Osteocyte (in vitro differentiated cells): ENCODE measurements at regions not wholly inside any gene's neighbourhood (a gene's known extent, or its start where the extent isn't known, plus 50 kb on each side); places are given as distances from the start of the nearest gene placed in this dataset.

Experiments
- DNase-seq: peaks from one replicate; pipeline ENCODE4 v3.0.0; 2021; ENCODE audit warnings: mixed read lengths; ENCODE audit not compliant: unreplicated experiment; ENCODE audit errors: extremely low spot score
- H3K27ac Mint-ChIP-seq: one replicate; pipeline ENCODE4 v1.8.0; 2021; ENCODE audit warnings: mild to moderate bottlenecking, mixed read lengths; ENCODE audit not compliant: unreplicated experiment
- H3K27me3 Mint-ChIP-seq: one replicate; pipeline ENCODE4 v1.8.0; 2021; ENCODE audit warnings: mixed read lengths; ENCODE audit not compliant: unreplicated experiment
- H3K36me3 Mint-ChIP-seq: one replicate; pipeline ENCODE4 v1.8.0; 2021; ENCODE audit warnings: mixed read lengths; ENCODE audit not compliant: unreplicated experiment
- H3K4me1 Mint-ChIP-seq: one replicate; pipeline ENCODE4 v1.8.0; 2021; ENCODE audit warnings: mixed read lengths; ENCODE audit not compliant: unreplicated experiment
- H3K4me3 Mint-ChIP-seq: one replicate; pipeline ENCODE4 v1.8.0; 2021; ENCODE audit warnings: mild to moderate bottlenecking, moderate library complexity, mixed read lengths; ENCODE audit not compliant: unreplicated experiment
- H3K9me3 Mint-ChIP-seq: one replicate; pipeline ENCODE4 v1.8.0; 2021; ENCODE audit warnings: mixed read lengths; ENCODE audit not compliant: unreplicated experiment
- TF ChIP-seq, protein P1 (sequence below): fragments of 200-600 bp; sonication (generic); IDR thresholded peaks from 2 replicates; pipeline ENCODE4 v1.5.0; 2021; ENCODE audit warnings: antibody characterized with exemption, mild to moderate bottlenecking, moderate library complexity

GRCh38 chr4:157908031-157908430 is 264.8 kb downstream of the GASK1B start:
- no peak for DNase-seq
- H3K27ac Mint-ChIP-seq = no peak overlapping the region
- H3K4me1 Mint-ChIP-seq = peaks cover 1% of the 10 kb centered on the region
- H3K9me3 Mint-ChIP-seq = no peaks in the 10 kb centered on the region
- TF ChIP-seq, protein P1, sequence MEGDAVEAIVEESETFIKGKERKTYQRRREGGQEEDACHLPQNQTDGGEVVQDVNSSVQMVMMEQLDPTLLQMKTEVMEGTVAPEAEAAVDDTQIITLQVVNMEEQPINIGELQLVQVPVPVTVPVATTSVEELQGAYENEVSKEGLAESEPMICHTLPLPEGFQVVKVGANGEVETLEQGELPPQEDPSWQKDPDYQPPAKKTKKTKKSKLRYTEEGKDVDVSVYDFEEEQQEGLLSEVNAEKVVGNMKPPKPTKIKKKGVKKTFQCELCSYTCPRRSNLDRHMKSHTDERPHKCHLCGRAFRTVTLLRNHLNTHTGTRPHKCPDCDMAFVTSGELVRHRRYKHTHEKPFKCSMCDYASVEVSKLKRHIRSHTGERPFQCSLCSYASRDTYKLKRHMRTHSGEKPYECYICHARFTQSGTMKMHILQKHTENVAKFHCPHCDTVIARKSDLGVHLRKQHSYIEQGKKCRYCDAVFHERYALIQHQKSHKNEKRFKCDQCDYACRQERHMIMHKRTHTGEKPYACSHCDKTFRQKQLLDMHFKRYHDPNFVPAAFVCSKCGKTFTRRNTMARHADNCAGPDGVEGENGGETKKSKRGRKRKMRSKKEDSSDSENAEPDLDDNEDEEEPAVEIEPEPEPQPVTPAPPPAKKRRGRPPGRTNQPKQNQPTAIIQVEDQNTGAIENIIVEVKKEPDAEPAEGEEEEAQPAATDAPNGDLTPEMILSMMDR = no peak
- H3K27me3 Mint-ChIP-seq = peaks cover 13% of the 10 kb centered on the region
- H3K36me3 Mint-ChIP-seq = peaks cover 2% of the 10 kb centered on the region
- no peak overlapping the region for H3K4me3 Mint-ChIP-seq

DNA sequence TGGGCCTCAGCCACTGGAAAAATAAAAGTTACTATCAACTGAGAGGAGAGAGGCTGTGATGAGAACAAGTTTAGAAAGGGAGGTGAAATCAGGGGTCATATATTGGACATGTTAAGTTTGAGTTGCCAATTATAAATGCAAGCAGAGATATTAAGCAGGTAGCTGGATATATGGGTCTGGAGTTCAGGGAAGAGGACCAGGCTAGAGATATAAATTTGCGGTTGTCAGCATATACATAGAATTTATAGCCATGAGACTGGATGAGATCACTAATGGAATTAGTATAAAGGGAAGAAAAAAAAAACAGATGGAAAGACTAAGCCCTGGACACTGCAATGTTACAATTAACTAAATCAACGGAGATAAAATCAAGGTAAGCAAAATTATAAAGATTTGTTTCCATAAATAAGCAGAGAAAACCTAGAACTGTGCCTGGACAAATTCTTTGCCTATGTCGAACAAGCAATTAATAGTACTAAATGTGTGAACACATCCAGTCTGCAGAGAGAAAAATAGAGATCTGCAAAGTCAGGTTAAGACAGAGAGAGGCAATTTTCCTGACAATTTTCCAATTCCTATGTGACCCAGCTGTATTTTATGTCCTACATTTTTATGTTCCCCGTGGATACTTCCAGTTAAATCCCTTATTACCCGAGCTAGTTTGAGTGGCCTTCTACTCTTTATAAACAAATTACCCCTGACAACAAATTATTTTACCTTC is 265.4 kb downstream of the GASK1B start:
- peaks cover 2% of the 10 kb centered on the region for H3K36me3 Mint-ChIP-seq
- H3K9me3 Mint-ChIP-seq = no peaks in the 10 kb centered on the region
- H3K27ac Mint-ChIP-seq = no peak overlapping the region
- TF ChIP-seq, protein P1 = no peak
- no peak for DNase-seq
- H3K27me3 Mint-ChIP-seq = peaks cover 11% of the 10 kb centered on the region
- H3K4me3 Mint-ChIP-seq = no peak overlapping the region
- H3K4me1 Mint-ChIP-seq = no peaks in the 10 kb centered on the region

DNA sequence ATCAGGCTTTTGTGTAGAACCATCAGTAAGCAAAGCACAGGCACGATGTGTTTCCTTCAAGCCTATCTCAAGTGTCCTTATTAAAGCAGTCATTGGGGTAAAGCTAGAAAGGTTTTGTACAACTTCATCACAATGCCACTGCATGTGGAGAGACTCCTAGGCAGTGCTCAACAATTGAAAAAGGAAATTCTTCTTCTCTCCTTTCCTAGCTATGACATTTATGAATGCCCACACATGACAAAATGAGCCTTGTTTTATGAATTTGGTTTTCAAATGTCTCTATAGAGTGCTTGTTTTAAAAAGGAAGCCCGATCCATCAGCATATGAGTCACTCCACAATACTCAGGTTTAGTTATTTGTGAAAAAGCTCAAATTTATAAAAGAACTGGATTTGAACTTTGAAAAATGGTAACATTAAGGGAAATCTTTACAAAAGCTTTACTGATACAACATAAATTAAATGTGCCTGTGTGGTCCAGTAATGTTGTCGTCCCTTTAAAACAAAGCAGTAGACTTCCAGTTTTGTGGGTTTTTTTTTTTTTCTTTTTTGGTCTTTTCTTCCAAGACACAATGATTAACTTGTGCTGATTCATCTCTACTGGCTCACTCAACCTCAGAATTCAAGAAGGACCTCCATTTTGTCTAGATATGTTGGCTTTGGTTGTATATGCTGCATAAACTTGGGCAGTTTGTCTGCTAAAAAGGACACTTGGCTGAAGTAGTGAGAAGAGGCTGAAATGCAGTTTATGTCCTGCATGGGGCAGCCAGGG is 273.8 kb downstream of the GASK1B start:
- no peak overlapping the region for H3K4me3 Mint-ChIP-seq
- H3K27ac Mint-ChIP-seq = no peak overlapping the region
- no peak for DNase-seq
- no peaks in the 10 kb centered on the region for H3K9me3 Mint-ChIP-seq
- TF ChIP-seq, protein P1 = no peak
- H3K36me3 Mint-ChIP-seq = no peaks in the 10 kb centered on the region
- H3K4me1 Mint-ChIP-seq = peaks cover 2% of the 10 kb centered on the region
- H3K27me3 Mint-ChIP-seq = peaks cover 8% of the 10 kb centered on the region

- Mint-ChIP-seq H3K4me3 (no peak overlapping the region), H3K9me3 (no peaks in the 10 kb centered on the region), H3K27ac (no peak overlapping the region), H3K4me1 (peaks cover 2% of the 10 kb centered on the region), H3K27me3 (peaks cover 15% of the 10 kb centered on the region), H3K36me3 (no peaks in the 10 kb centered on the region)
- DNase-seq = no peak
- TF ChIP-seq, protein P1 = no peak
Observed at GRCh38 chr4:157897855-157898370, 274.9 kb downstream of the GASK1B start.

DNA sequence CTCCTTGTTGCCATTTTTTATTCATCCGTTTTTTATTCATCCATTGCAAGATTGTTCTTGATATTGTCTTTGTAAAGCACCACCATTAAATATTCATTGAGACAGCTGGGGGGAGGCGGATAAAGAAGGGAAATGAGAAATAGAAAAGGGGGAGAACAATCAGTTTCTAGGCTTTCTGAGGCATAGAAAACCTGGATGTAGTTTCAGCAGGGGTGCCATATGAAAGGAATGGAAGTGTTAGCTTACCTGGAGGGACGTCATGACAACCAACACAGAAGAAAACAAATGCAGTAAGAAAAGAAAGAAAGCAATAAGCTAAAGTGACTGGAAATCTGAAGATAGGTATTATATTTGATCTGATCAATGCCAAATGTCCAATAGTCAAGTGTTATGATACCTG is 276.1 kb downstream of the GASK1B start:
- H3K4me1 Mint-ChIP-seq = peaks cover 2% of the 10 kb centered on the region
- peaks cover 20% of the 10 kb centered on the region for H3K27me3 Mint-ChIP-seq
- H3K4me3 Mint-ChIP-seq = no peak overlapping the region
- no peaks in the 10 kb centered on the region for H3K36me3 Mint-ChIP-seq
- no peaks in the 10 kb centered on the region for H3K9me3 Mint-ChIP-seq
- no peak for DNase-seq
- H3K27ac Mint-ChIP-seq = no peak overlapping the region
- TF ChIP-seq, protein P1 = no peak
